ENCODE measurements at regions not wholly inside any gene's neighbourhood (a gene's known extent, or its start where the extent isn't known, plus 50 kb on each side); places are given as distances from the start of the nearest gene placed in this dataset.

DNA sequence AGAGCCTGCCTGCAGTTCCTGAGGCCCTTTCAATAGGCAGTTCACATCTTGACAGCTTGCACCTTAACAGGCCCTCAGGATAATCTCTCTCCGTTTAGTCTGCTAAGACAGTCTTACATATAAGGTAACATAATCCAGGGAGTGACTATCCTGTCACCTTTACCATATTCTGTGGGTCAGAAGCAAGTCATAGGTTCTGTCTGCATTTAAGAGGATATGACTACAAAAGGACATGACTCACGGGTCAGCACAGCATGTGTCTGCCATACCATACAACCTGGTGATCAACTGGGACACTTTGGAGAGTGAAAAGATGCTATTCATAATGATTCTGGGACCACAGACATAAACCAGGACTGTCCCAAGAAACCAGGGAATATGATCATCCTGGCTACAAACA is 611.1 kb downstream of the SOX6 start:
- no peaks in the 10 kb centered on the region for H3K4me1 ChIP-seq (ENCODE audit: insufficient read depth, low read length)
- no peak overlapping the region for H2BK20ac ChIP-seq (ENCODE audit: low read depth, low read length, poor library complexity, severe bottlenecking)
- no peak for DNase-seq

More for the DNA sequence above, 611.1 kb downstream of the SOX6 start:
- Mint-ChIP-seq H3K27ac (no peak overlapping the region), H3K9me3 (peaks cover 5 to 6% of the 10 kb centered on the region in 2 experiments; a peak in 4 of 5 replicates), H3K4me3 (no peak overlapping the region), H3K27me3 (ENCODE audit: low read depth) (no peaks in the 10 kb centered on the region), H3K4me1 (peaks cover 3 to 9% of the 10 kb centered on the region in 2 experiments; a peak in 2 of 4 replicates), H3K36me3 (ENCODE audit: insufficient read depth in 1 of 3, low read depth in 3 of 3) (peaks cover 0 to 5% (median 0%) of the 10 kb centered on the region in 3 experiments; a peak in 4 of 7 replicates)
- Histone ChIP-seq H4K8ac (replicated peaks; ENCODE audit: insufficient read length, low read depth, low read length) (no peak overlapping the region), H2AFZ (ENCODE audit: low read length) (no peak overlapping the region), H3K56ac (ENCODE audit: insufficient read length, low read depth, low read length) (no peak overlapping the region), H4K5ac (ENCODE audit: insufficient read length, low read depth, low read length) (no peak overlapping the region), H3K79me1 (ENCODE audit: insufficient read depth, low read depth, low read length, poor library complexity, severe bottlenecking) (no peaks in the 10 kb centered on the region), H2BK120ac (ENCODE audit: low read depth, low read length, poor library complexity, severe bottlenecking) (no peak overlapping the region), H3K9me3 (ENCODE audit: control insufficient read depth, low read depth, low read length) (no peaks in the 10 kb centered on the region), H4K91ac (ENCODE audit: insufficient read length, low read depth, low read length) (no peak overlapping the region), H3K79me2 (ENCODE audit: insufficient read depth, low read length) (no peaks in the 10 kb centered on the region), H4K20me1 (ENCODE audit: control insufficient read depth, insufficient read depth, insufficient read length) (no peaks in the 10 kb centered on the region), H2BK15ac (ENCODE audit: low read depth, low read length) (no peak overlapping the region), H3K23ac (ENCODE audit: insufficient read length, low read depth, low read length) (no peak overlapping the region), H3K27ac (ENCODE audit: insufficient read length, low read depth, low read length) (no peak overlapping the region), H3K18ac (ENCODE audit: insufficient read length, low read depth, low read length) (no peak overlapping the region), H3K9ac (ENCODE audit: extremely low read depth, insufficient read length, low read length) (no peak overlapping the region), H2BK12ac (ENCODE audit: insufficient read length, low read depth, low read length) (no peak overlapping the region), H3K14ac (ENCODE audit: insufficient read depth, low read length) (no peak overlapping the region), H3K23me2 (ENCODE audit: insufficient read length, low read depth, low read length, poor library complexity, severe bottlenecking) (no peaks in the 10 kb centered on the region), H2AK5ac (ENCODE audit: insufficient read length, low read length) (no peak overlapping the region), H3T11ph (ENCODE audit: low read length) (no peak overlapping the region), H3K4ac (ENCODE audit: low read depth, low read length) (no peak overlapping the region), H3K4me2 (ENCODE audit: insufficient read depth, insufficient read length, low read length) (no peak overlapping the region), H3K27me3 (ENCODE audit: insufficient read depth, low read length) (no peaks in the 10 kb centered on the region), H2BK5ac (ENCODE audit: insufficient read length, low read length) (no peak overlapping the region)
- no CpG with 5 or more reads among the region's 2 CpGs for WGBS (ENCODE audit: extremely low coverage, insufficient read length, low lambda C conversion rate)
- TF ChIP-seq, protein P1, sequence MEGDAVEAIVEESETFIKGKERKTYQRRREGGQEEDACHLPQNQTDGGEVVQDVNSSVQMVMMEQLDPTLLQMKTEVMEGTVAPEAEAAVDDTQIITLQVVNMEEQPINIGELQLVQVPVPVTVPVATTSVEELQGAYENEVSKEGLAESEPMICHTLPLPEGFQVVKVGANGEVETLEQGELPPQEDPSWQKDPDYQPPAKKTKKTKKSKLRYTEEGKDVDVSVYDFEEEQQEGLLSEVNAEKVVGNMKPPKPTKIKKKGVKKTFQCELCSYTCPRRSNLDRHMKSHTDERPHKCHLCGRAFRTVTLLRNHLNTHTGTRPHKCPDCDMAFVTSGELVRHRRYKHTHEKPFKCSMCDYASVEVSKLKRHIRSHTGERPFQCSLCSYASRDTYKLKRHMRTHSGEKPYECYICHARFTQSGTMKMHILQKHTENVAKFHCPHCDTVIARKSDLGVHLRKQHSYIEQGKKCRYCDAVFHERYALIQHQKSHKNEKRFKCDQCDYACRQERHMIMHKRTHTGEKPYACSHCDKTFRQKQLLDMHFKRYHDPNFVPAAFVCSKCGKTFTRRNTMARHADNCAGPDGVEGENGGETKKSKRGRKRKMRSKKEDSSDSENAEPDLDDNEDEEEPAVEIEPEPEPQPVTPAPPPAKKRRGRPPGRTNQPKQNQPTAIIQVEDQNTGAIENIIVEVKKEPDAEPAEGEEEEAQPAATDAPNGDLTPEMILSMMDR (conservative IDR thresholded peaks at IDR 0.05) = no peak

Measured in H9 (cell line).